Tibial nerve (tissue), 4 donors: ENCODE measurements at regions not wholly inside any gene's neighbourhood (a gene's known extent, or its start where the extent isn't known, plus 50 kb on each side); places are given as distances from the start of the nearest gene placed in this dataset.
"Not testable (repeated sequence)": the region's sequence is repeated elsewhere in the genome, so short reads cannot be mapped to it uniquely, and the experiment has no call there.

Source experiments
- EP300 ChIP-seq, 2 donors: sonication (generic); formaldehyde crosslinking; IDR thresholded peaks; one replicate each; pipeline ENCODE4 v1.6.1; 2017; ENCODE audit warnings: antibody characterized with exemption in 2 of 2, mild to moderate bottlenecking in 1 of 2
- TF ChIP-seq, protein P1 (sequence below), 5 experiments: fragments of 200-600 bp in 3 of 5; fragments of 450-650 bp in 2 of 5; sonication (generic) in 3 of 5; IDR thresholded peaks; one replicate each; pipeline ENCODE4 v1.5.1; 2016 to 2019; ENCODE audit warnings: antibody characterized with exemption in 5 of 5, mild to moderate bottlenecking in 3 of 5, moderate library complexity in 2 of 5

DNA sequence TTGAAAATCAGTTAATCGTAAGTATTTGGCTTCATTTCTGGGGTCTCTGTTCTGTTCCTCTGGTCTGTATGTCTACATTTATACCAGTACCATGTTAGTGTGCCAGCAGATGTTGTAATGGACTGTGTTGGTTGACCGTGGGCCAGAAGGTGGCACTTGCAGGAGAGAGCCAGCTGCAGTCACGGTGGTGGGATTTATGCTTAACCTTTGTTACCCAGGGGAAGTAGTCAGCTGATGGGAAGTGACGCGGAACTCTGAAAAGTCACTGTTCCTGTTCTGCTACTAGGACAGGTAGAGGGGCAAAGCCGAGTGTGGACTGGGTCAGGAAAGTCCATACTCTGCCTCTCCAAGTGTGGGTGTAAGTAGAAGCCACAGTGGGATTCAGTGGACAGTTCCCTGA lies 420.4 kb upstream of the NDN start:
- TF ChIP-seq, protein P1, sequence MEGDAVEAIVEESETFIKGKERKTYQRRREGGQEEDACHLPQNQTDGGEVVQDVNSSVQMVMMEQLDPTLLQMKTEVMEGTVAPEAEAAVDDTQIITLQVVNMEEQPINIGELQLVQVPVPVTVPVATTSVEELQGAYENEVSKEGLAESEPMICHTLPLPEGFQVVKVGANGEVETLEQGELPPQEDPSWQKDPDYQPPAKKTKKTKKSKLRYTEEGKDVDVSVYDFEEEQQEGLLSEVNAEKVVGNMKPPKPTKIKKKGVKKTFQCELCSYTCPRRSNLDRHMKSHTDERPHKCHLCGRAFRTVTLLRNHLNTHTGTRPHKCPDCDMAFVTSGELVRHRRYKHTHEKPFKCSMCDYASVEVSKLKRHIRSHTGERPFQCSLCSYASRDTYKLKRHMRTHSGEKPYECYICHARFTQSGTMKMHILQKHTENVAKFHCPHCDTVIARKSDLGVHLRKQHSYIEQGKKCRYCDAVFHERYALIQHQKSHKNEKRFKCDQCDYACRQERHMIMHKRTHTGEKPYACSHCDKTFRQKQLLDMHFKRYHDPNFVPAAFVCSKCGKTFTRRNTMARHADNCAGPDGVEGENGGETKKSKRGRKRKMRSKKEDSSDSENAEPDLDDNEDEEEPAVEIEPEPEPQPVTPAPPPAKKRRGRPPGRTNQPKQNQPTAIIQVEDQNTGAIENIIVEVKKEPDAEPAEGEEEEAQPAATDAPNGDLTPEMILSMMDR (IDR thresholded peaks at IDR 0.05), result not testable (repeated sequence)
- not testable (repeated sequence) for TF ChIP-seq EP300 (IDR thresholded peaks at IDR 0.05)
